DMS79 (cell line): ENCODE measurements at regions not wholly inside any gene's neighbourhood (a gene's known extent, or its start where the extent isn't known, plus 50 kb on each side); places are given as distances from the start of the nearest gene placed in this dataset.
A peak's percentile ranks its signal among the peaks of the same experiment; 100 is the strongest.

ENCODE experiments used
- DNase-seq: peaks from one replicate; lab custom pipeline; 2025; lab: John Stamatoyannopoulos, UW

- DNase-seq, result no peak
Measured at GRCh38 chr1:108082738-108083562, 117.2 kb downstream of the SLC25A24 start.

GRCh38 chr1:108082001-108082400 is 117.0 kb upstream of the VAV3 start:
- DNase-seq, result no peak

- no peak for DNase-seq
Measured at GRCh38 chr1:108080448-108080847, 115.5 kb upstream of the VAV3 start.

- no peak for DNase-seq
Measured at GRCh38 chr1:108079440-108080025, 114.6 kb upstream of the VAV3 start.

- DNase-seq, result no peak
Measured at GRCh38 chr1:108077991-108078390, 113.0 kb upstream of the VAV3 start.

DNA sequence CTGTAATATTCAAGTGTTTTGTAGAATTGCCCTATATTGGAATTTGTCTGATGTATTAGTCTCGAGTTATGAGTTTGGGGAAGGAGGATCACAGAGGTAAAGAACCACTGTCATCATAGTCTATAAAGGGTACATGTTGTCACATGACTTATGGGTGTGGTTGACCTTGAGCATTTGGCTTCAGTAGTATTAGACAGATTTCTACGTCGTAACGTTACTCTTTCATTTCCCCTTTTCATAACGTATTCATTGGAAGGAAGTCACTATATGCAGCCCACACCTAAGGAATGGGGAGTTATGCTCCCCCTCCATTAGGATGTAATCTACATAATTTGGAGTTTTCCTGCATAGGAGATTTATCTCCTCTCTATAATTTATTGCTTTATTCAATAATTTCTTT is 110.1 kb upstream of the VAV3 start:
- DNase-seq, result no peak

- no peak for DNase-seq
Measured at GRCh38 chr1:108072776-108073175, 107.8 kb upstream of the VAV3 start.

DNA sequence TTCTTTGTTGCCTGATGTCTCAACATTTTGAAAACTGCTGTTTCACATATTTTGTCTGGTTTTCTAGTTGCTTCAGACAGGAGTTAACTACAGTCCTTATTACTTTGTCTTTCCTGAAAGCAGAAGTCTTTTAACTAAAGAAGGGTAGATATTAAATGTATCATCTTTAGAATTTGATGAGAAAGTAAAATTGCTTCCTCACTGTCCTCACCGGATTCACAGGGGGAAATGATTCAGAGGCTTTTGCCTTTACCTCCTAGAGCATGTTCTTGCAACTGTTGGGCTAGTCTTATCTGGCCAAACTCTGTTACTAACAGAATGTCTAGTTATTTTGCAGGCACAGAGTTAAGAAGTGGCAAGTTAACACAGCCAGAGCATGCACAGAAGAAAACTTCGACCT is 107.2 kb upstream of the VAV3 start:
- no peak for DNase-seq

- no peak for DNase-seq
Measured at GRCh38 chr1:108071601-108072000, 106.6 kb upstream of the VAV3 start.

DNA sequence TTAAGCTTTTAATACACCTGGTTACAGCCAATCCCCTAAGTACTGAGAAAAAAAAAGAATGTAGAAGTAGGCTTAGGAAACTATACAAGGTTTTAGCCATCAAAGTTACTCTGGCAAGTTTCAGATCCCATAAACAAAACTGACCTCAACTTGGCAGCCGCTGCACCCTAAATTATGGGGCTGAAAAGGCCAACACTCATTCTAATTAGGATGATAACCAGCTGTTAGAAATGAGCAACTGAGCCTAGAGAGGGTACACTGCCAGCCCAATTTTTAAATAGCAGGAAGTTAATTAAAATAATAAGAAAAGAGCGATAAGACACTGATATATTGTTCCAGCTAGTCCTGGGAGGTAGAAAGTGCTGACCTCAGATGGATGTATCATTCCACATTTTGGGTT is 105.7 kb upstream of the VAV3 start:
- DNase-seq, result no peak

DNA sequence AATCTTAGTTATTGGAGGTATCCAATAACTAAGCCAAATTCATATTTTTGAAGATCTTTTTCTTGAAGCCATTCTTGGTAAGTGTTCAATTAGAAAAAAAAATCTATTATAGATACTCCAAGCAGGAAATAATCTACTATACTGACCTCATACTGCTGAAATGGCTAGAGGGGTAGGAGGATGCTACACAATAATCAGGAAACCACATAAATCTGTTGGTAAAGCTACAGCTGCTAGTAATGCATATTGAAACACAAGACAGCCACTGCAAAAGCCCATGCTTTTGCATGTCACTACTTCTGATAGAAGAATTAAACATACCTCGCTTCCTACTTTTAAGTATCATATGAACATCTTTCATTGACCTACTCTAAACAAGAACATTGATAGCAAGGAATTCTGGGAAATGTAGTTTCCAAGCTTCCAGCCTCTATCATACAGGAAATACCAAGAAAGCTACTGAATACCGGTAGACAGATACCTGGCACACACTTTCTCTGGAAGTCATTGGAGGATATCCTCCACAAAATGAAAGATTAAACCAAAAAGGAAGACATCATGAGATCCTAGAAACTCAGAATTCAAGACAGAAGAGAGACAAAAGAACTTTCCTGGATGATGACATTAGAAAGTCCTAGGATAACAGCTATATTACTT is 103.0 kb upstream of the VAV3 start:
- DNase-seq, result no peak

GRCh38 chr1:108066808-108067207 is 101.8 kb upstream of the VAV3 start:
- no peak for DNase-seq

DNA sequence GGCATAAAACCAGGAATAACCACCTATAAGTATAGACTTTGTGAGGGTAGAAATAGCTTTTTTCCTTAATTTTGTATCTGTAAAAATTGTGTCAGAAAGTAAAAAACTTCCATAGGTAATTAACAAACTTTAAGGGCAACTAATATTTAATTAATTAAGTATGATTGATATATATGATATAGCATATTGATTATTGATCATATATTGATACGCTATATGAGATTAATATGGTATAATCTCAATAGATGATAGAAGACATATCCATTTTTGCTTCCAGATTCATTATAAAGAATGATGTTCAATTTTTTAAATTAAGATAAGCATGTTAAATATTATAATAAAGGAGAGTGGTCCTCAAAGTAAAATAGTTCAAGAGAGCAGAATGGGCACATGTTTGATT is 99.3 kb upstream of the VAV3 start:
- DNase-seq, result no peak

- no peak for DNase-seq
Measured at GRCh38 chr1:108063703-108064102, 98.7 kb upstream of the VAV3 start.

DNA sequence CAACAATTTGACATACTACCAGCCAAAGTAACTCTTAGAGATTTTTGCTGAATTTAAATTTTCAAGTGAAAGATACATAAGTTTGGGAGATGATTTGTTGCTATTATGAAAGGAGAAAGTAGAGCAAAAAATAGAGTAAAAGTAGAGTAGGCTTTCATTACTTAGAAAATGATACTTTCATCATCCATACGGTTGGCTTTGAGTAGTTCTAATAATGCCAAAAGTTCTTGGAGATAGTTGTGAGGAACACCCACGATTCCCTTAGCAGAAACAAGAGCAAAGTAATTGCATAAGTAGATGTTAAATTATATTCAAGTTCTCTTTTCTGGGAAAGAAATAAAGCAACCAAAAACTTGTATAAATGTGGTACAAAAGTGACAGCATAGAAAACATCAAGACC is 95.0 kb upstream of the VAV3 start:
- no peak for DNase-seq

DNA sequence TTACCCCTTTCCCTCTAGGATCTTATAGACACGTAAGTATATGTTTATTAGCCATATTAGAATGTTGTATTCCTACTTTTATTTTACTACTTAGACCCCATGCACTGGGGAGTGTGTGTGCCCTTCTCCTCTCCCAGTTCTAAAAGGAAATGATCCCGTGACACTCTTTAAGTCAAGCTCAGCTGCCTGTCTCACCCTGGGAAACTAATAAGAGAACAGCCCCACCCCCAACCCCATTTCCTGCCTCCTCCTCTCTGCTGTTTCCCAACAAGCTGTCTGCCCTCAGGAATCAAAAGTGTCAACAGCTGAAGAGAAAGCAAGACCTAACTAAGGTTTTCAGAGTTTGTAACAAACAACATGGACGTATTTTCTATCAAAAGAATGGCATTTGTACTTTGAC is 92.6 kb upstream of the VAV3 start:
- DNase-seq, result no peak

DNA sequence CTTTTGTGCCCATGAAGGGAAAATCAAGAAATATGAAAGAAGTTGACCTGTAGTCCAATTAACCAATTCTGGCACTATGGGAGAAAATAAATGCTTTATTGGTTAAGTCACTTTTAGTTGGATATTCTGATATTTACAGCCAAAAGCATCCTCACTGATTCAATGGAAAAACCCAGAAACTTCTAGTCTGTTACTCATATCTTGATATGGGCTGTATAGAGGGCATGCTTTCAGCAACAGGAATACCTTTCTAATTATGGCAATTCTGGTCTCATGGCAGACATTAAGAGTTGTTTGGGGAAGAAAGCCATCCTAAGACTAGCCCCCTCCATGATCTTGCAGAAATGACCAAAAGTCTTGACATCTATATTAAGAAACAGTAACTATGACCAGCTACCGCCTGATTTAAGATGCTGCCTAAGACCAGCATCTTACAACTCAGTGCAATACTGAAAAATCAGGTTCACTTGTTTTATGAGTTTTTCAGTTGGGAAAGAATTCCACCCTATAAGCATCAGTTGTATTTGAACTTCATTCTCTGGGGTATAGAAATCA is 91.5 kb upstream of the VAV3 start:
- DNase-seq, result no peak

GRCh38 chr1:108055387-108055786 is 90.4 kb upstream of the VAV3 start:
- DNase-seq, result no peak

GRCh38 chr1:108054396-108054795 is 89.4 kb upstream of the VAV3 start:
- no peak for DNase-seq

DNA sequence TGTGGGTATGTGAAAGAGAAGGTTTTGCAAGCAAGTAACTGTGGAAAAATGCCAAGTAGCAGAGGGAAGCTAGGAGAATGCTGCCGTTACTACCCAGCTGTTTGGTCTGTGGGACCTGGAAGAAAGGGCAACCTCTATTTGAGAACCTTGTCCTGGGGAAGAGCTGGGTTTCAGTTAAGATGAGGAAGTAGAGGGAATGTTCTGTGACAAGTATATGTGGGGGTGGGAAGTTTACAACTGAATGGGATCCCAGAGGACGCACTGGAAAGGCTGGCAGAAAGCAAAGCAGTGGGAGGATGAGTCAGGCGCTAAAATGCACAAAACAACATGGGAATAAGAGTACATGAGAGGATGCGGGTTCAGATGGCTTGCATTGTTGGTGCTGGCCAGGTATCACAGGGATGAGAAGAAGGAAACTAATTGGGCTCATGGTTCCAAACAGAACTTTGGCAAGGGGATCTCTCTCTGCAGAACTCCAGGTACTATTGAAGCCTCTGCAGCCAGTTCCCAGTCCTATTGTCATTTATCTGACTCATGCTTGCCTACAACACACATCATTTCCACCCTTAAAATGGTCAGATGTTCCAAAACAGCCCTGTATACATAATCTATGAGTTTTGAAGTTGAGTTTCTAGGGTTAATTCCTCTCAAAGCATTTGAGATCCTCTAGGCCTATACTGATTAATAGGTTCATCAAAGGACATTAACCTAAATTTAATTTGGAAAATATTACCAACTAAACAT is 88.5 kb upstream of the VAV3 start:
- DNase-seq, result no peak

DNA sequence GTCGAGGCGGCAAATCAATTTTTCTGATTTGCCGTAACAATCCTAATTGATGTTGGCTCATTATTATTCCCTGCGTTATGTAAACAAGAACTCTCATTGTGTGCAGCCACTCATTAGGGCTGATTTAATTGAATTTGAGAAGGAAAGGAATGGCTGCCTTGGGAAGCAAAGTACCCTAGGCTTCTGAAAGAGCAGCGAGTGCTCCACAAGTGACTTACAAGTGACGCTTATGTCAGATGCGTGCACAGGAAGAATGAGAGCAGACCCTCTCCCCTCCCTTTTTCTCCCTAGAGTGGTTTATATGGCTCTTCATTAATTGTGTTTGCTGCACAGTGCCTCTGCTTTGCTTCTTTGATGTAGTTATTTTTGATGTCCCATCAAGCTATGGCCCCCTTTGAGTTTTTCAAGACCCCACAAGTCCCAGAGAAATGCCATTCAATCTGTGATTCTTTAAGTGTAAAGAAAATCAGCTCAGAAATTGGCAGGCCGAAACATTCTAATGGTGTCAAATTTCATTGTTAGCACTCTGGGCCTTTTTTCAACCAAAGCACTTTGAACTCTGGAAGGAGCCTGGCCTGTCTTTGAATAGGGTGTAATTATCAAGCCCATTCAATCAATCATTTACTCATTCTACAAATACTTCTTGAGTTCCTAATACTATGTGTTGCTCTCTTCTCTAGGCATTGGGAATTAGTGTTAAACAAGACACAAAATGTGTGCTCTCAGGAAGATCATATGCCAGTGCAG is 86.8 kb upstream of the VAV3 start:
- DNase-seq, result peak; percentile 47
